Colonic mucosa (tissue), 4 donors: ENCODE measurements at regions not wholly inside any gene's neighbourhood (a gene's known extent, or its start where the extent isn't known, plus 50 kb on each side); places are given as distances from the start of the nearest gene placed in this dataset.
A peak's percentile ranks its signal among the peaks of the same experiment; 100 is the strongest.

Experiments used
- DNase-seq: peaks from one replicate; pipeline ENCODE4 v3.0.0-alpha.2; 2020
- H3K27ac ChIP-seq: fragments of 200-600 bp; one replicate; pipeline ENCODE4 v1.8.0; 2021
- H3K27me3 ChIP-seq: fragments of 200-600 bp; one replicate; pipeline ENCODE4 v1.8.0; 2021
- H3K36me3 ChIP-seq: fragments of 200-600 bp; one replicate; pipeline ENCODE4 v1.8.0; 2021
- H3K4me1 ChIP-seq: fragments of 200-600 bp; one replicate; pipeline ENCODE4 v1.8.0; 2021; ENCODE audit warnings: mild to moderate bottlenecking
- H3K4me3 ChIP-seq: fragments of 200-600 bp; one replicate; pipeline ENCODE4 v1.8.0; 2021
- H3K9ac ChIP-seq, 2 donors: one replicate each; pipeline ENCODE4 v1.7.0; 2013; ENCODE audit warnings: control low read depth in 2 of 2, low read depth in 2 of 2, low read length in 2 of 2
- H3K9me3 ChIP-seq: fragments of 200-600 bp; one replicate; pipeline ENCODE4 v1.8.0; 2021
- CTCF ChIP-seq: fragments of 200-600 bp; IDR thresholded peaks from one replicate; pipeline ENCODE4 v1.8.0; 2022; ENCODE audit warnings: antibody characterized with exemption, mild to moderate bottlenecking
- intact Hi-C: fragments of 100-400 bp; cut with DNase I; formaldehyde crosslinking; loops from one replicate; pipeline ENCODE4 v1.14.1; 2022
- donor health status: healthy.
- donor health status: DM: no; HTN: no; CAD: no.
- donor health status: DM: no; HTN: no; CAD: no.

GRCh38 chr2:136238286-136239078 is 120.5 kb upstream of the CXCR4 start:
- no peak overlapping the region for H3K4me3 ChIP-seq
- H3K9ac ChIP-seq: no peak overlapping the region
- H3K9me3 ChIP-seq: no peaks in the 10 kb centered on the region
- DNase-seq: no peak
- intact Hi-C loops: no loop called here
- TF ChIP-seq CTCF: no peak
- H3K4me1 ChIP-seq: no peaks in the 10 kb centered on the region
- no peaks in the 10 kb centered on the region for H3K36me3 ChIP-seq
- no peaks in the 10 kb centered on the region for H3K27me3 ChIP-seq
- peak overlapping the region; percentile 60 for H3K27ac ChIP-seq

GRCh38 chr2:136236019-136236418 is 118.1 kb upstream of the CXCR4 start:
- no peak for DNase-seq
- no peaks in the 10 kb centered on the region for H3K27me3 ChIP-seq
- no peak overlapping the region for H3K27ac ChIP-seq
- no peaks in the 10 kb centered on the region for H3K4me1 ChIP-seq
- intact Hi-C loops: no loop called here
- no peaks in the 10 kb centered on the region for H3K36me3 ChIP-seq
- TF ChIP-seq CTCF: no peak
- no peak overlapping the region for H3K9ac ChIP-seq
- H3K9me3 ChIP-seq: no peaks in the 10 kb centered on the region
- no peak overlapping the region for H3K4me3 ChIP-seq

GRCh38 chr2:136235546-136235945 is 117.6 kb upstream of the CXCR4 start:
- H3K9ac ChIP-seq: no peak overlapping the region
- intact Hi-C loops: no loop called here
- no peaks in the 10 kb centered on the region for H3K9me3 ChIP-seq
- H3K27ac ChIP-seq: no peak overlapping the region
- DNase-seq: no peak
- H3K4me3 ChIP-seq: no peak overlapping the region
- TF ChIP-seq CTCF: no peak
- no peaks in the 10 kb centered on the region for H3K27me3 ChIP-seq
- no peaks in the 10 kb centered on the region for H3K36me3 ChIP-seq
- no peaks in the 10 kb centered on the region for H3K4me1 ChIP-seq

GRCh38 chr2:136234261-136234660 is 116.3 kb upstream of the CXCR4 start:
- H3K27ac ChIP-seq: no peak overlapping the region
- no peak for TF ChIP-seq CTCF
- no peaks in the 10 kb centered on the region for H3K27me3 ChIP-seq
- no peaks in the 10 kb centered on the region for H3K4me1 ChIP-seq
- no peaks in the 10 kb centered on the region for H3K9me3 ChIP-seq
- no peak overlapping the region for H3K4me3 ChIP-seq
- DNase-seq: no peak
- no peaks in the 10 kb centered on the region for H3K36me3 ChIP-seq
- no peak overlapping the region for H3K9ac ChIP-seq
- intact Hi-C loops: no loop called here

- Histone ChIP-seq H3K36me3 (no peaks in the 10 kb centered on the region), H3K9ac (no peak overlapping the region), H3K4me3 (no peak overlapping the region), H3K27me3 (no peaks in the 10 kb centered on the region), H3K4me1 (no peaks in the 10 kb centered on the region), H3K27ac (no peak overlapping the region), H3K9me3 (no peaks in the 10 kb centered on the region)
- intact Hi-C loops: no loop called here
- TF ChIP-seq CTCF: no peak
- DNase-seq: no peak
These were observed 115.3 kb upstream of the CXCR4 start for GRCh38 chr2:136233298-136233697.
